A549 (cell line): ENCODE measurements at regions not wholly inside any gene's neighbourhood (a gene's known extent, or its start where the extent isn't known, plus 50 kb on each side); places are given as distances from the start of the nearest gene placed in this dataset.

Source experiments
- FOSL2 ChIP-seq, 2 experiments: fragments of 450-650 bp in 1 of 2; fragments of >200 bp in 1 of 2; sonication (Bioruptor Twin) in 1 of 2; formaldehyde crosslinking; IDR thresholded peaks; 2 replicates each; pipeline versions ENCODE4 v1.5.0 to v1.6.1; 2016 to 2020; ENCODE audit warnings: mild to moderate bottlenecking in 1 of 2, moderate library complexity in 1 of 2
- TF ChIP-seq, protein P1 (sequence below): fragments of >200 bp; sonication (Bioruptor Twin); formaldehyde crosslinking; IDR thresholded peaks from 3 replicates; pipeline ENCODE4 v1.5.1; 2016

DNA sequence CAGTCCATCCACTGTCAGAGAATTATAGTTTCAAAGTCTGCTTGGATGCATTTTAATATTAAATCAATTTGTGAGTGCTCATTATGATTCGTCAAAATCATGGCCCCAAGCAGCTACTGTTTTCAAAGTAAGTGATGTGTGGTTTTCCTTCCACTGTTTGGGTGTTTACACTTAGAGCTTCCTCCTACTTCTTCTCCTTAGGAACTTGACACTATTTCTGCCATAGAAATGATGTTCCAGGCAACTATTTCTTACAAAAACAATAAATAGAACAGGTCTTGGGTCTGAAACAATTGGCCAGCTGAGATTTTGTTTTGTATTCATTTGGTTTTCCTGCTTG lies 132.8 kb upstream of the RAI14 start:
- TF ChIP-seq, protein P1, sequence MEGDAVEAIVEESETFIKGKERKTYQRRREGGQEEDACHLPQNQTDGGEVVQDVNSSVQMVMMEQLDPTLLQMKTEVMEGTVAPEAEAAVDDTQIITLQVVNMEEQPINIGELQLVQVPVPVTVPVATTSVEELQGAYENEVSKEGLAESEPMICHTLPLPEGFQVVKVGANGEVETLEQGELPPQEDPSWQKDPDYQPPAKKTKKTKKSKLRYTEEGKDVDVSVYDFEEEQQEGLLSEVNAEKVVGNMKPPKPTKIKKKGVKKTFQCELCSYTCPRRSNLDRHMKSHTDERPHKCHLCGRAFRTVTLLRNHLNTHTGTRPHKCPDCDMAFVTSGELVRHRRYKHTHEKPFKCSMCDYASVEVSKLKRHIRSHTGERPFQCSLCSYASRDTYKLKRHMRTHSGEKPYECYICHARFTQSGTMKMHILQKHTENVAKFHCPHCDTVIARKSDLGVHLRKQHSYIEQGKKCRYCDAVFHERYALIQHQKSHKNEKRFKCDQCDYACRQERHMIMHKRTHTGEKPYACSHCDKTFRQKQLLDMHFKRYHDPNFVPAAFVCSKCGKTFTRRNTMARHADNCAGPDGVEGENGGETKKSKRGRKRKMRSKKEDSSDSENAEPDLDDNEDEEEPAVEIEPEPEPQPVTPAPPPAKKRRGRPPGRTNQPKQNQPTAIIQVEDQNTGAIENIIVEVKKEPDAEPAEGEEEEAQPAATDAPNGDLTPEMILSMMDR: no peak; the same call in 1 of the 3 replicates
- no peak for TF ChIP-seq FOSL2 (IDR thresholded peaks at IDR 0.05)
- TF ChIP-seq FOSL2 (CRISPR knock-in tag; IDR thresholded peaks at IDR 0.05): no peak
